Testis (tissue), 2 donors: ENCODE measurements at regions not wholly inside any gene's neighbourhood (a gene's known extent, or its start where the extent isn't known, plus 50 kb on each side); places are given as distances from the start of the nearest gene placed in this dataset.

Experiments
- CTCF ChIP-seq, 3 experiments: fragments of 450-650 bp in 2 of 3; fragments of 200-600 bp in 1 of 3; sonication (generic) in 1 of 3; IDR thresholded peaks; one replicate each; pipeline ENCODE4 v1.5.1; 2016 to 2019; ENCODE audit warnings: antibody characterized with exemption in 3 of 3, mild to moderate bottlenecking in 2 of 3, moderate library complexity in 1 of 3
- POLR2A ChIP-seq: fragments of 450-650 bp; IDR thresholded peaks from one replicate; pipeline ENCODE4 v1.6.1; 2017; ENCODE audit warnings: antibody characterized with exemption, mild to moderate bottlenecking, moderate library complexity

GRCh38 chr6:44580901-44581300, 193.4 kb downstream of the CDC5L start:
- TF ChIP-seq CTCF (IDR thresholded peaks at IDR 0.05) = no peak
- no peak for TF ChIP-seq POLR2A
